ENCODE measurements at regions not wholly inside any gene's neighbourhood (a gene's known extent, or its start where the extent isn't known, plus 50 kb on each side); places are given as distances from the start of the nearest gene placed in this dataset.

DNA sequence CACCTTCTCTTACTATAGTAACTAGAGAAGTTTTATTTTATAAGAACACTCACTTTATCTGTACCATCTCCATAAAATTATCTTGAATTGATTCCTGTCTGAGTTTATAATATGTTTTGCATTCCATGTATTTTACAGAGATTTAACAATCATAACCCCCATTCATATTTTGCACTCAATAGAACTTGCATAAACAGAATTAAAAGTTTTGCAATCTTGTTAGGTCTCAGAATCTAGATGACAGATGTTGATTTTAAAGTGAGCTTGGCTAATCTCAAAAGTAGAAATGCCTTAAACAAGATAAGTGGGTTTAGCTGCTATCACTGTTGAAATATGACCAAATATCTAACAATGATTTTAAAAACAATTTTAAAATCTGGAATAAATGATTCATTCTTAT is 107.9 kb upstream of the EPHA6 start:
- Mint-ChIP-seq H3K27me3 (ENCODE audit: low read depth) (no peaks in the 10 kb centered on the region), H3K36me3 (no peaks in the 10 kb centered on the region), H3K4me1 (no peaks in the 10 kb centered on the region), H3K9me3 (peaks cover 5% of the 10 kb centered on the region), H3K27ac (no peak overlapping the region), H3K4me3 (no peak overlapping the region)
- DNase-seq (ENCODE audit: low spot score) = no peak
- TF ChIP-seq CBFB (CRISPR knock-in tag; IDR thresholded peaks at IDR 0.05; ENCODE audit: low read depth) = no peak
- no peak for TF ChIP-seq E2F4 (CRISPR knock-in tag; IDR thresholded peaks at IDR 0.05; ENCODE audit: borderline replicate concordance, low read depth)
- TF ChIP-seq HMGXB4 (CRISPR knock-in tag; IDR thresholded peaks at IDR 0.05) = no peak
- TF ChIP-seq ELF4 (CRISPR knock-in tag; IDR thresholded peaks at IDR 0.05; ENCODE audit: low read depth) = no peak
- no peak for TF ChIP-seq ZBTB43 (CRISPR knock-in tag; IDR thresholded peaks at IDR 0.05)
- TF ChIP-seq JUN (CRISPR knock-in tag; IDR thresholded peaks at IDR 0.05) = no peak
- no peak for TF ChIP-seq ZNF396 (CRISPR knock-in tag; IDR thresholded peaks at IDR 0.05; ENCODE audit: borderline replicate concordance)
- no peak for TF ChIP-seq FOXP4 (CRISPR knock-in tag; IDR thresholded peaks at IDR 0.05)
- no peak for TF ChIP-seq NR1H2 (CRISPR knock-in tag; IDR thresholded peaks at IDR 0.05)
- no peak for TF ChIP-seq ZMAT4 (CRISPR knock-in tag; IDR thresholded peaks at IDR 0.05)
- no peak for TF ChIP-seq TEAD4 (CRISPR knock-in tag; IDR thresholded peaks at IDR 0.05)
- TF ChIP-seq NR3C1 (CRISPR knock-in tag; conservative IDR thresholded peaks at IDR 0.05; ENCODE audit: low read depth) = no peak
- TF ChIP-seq, protein P1, sequence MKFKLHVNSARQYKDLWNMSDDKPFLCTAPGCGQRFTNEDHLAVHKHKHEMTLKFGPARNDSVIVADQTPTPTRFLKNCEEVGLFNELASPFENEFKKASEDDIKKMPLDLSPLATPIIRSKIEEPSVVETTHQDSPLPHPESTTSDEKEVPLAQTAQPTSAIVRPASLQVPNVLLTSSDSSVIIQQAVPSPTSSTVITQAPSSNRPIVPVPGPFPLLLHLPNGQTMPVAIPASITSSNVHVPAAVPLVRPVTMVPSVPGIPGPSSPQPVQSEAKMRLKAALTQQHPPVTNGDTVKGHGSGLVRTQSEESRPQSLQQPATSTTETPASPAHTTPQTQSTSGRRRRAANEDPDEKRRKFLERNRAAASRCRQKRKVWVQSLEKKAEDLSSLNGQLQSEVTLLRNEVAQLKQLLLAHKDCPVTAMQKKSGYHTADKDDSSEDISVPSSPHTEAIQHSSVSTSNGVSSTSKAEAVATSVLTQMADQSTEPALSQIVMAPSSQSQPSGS (CRISPR knock-in tag; IDR thresholded peaks at IDR 0.05; ENCODE audit: borderline replicate concordance, low read depth) = no peak
- no peak for TF ChIP-seq NFATC4 (CRISPR knock-in tag; IDR thresholded peaks at IDR 0.05)
- TF ChIP-seq NFYB (CRISPR knock-in tag; conservative IDR thresholded peaks at IDR 0.05; ENCODE audit: low read depth) = no peak
- TF ChIP-seq, protein P2, sequence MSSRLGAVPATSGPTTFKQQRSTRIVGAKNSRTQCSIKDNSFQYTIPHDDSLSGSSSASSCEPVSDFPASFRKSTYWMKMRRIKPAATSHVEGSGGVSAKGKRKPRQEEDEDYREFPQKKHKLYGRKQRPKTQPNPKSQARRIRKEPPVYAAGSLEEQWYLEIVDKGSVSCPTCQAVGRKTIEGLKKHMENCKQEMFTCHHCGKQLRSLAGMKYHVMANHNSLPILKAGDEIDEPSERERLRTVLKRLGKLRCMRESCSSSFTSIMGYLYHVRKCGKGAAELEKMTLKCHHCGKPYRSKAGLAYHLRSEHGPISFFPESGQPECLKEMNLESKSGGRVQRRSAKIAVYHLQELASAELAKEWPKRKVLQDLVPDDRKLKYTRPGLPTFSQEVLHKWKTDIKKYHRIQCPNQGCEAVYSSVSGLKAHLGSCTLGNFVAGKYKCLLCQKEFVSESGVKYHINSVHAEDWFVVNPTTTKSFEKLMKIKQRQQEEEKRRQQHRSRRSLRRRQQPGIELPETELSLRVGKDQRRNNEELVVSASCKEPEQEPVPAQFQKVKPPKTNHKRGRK (CRISPR knock-in tag; IDR thresholded peaks at IDR 0.05; ENCODE audit: borderline replicate concordance) = no peak
- TF ChIP-seq ATF1 (CRISPR knock-in tag; IDR thresholded peaks at IDR 0.05) = no peak
- no peak for TF ChIP-seq FOXJ3 (CRISPR knock-in tag; IDR thresholded peaks at IDR 0.05; ENCODE audit: borderline replicate concordance)
- ChIA-PET CTCF (no interaction called here), POLR2A (no interaction called here)
- no peak for ATAC-seq

Measured in WTC11 (cell line).